HG03139 (cell line): ENCODE measurements at regions not wholly inside any gene's neighbourhood (a gene's known extent, or its start where the extent isn't known, plus 50 kb on each side); places are given as distances from the start of the nearest gene placed in this dataset.

Experiments
- ATAC-seq: cut with Tn5 transposase; IDR thresholded peaks from one replicate; pipeline ENCODE4 v1.9.1; 2021; ENCODE audit not compliant: unreplicated experiment

- ATAC-seq, result no peak
These were observed 1387.0 kb upstream of the TENM4 start for GRCh38 chr11:80827781-80828180.

- no peak for ATAC-seq
These were observed 1386.0 kb upstream of the TENM4 start for GRCh38 chr11:80826808-80827207.

DNA sequence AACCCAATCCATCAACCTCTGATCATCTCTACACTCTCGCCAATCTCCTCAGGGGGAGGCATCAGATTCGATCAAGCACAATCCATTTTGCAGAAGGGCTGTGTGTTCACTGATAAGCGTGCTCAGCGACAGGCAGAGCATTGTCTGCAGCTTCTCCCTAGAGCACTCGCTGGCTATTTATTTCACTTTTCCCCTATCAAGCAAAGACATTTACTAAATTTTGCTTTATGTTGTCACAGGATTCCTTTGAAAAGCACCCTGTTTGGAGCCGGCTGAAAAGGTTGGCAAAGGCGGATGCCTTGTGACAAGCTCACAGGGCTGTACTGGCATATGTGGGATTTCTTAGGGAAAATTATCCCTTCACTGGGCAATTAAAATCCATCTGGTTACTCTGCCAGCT, 1381.5 kb upstream of the TENM4 start:
- ATAC-seq, result no peak

GRCh38 chr11:80819271-80819670, 1378.4 kb upstream of the TENM4 start:
- ATAC-seq, result no peak

DNA sequence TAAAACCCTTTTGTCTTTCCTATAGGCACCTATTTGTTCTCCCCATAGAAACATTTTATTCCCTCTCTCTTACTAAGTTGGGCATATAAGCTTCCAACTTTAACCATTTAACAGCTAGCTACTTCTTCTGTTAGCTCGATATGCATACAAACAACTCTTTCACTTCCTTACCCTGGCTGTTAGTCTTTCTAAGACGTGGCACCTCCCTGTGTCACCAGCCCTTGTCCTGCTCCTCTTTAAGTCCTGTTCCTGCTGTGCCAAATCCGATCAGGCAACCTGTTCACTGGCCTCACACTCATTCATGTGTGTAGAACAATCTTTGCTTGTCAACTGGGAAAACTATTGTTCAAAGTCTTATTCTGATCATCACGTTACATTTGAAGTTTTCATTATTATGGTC, 1376.1 kb upstream of the TENM4 start:
- peak; percentile 43 for ATAC-seq

GRCh38 chr11:80816454-80816847, 1375.6 kb upstream of the TENM4 start:
- peak; percentile 27 for ATAC-seq

DNA sequence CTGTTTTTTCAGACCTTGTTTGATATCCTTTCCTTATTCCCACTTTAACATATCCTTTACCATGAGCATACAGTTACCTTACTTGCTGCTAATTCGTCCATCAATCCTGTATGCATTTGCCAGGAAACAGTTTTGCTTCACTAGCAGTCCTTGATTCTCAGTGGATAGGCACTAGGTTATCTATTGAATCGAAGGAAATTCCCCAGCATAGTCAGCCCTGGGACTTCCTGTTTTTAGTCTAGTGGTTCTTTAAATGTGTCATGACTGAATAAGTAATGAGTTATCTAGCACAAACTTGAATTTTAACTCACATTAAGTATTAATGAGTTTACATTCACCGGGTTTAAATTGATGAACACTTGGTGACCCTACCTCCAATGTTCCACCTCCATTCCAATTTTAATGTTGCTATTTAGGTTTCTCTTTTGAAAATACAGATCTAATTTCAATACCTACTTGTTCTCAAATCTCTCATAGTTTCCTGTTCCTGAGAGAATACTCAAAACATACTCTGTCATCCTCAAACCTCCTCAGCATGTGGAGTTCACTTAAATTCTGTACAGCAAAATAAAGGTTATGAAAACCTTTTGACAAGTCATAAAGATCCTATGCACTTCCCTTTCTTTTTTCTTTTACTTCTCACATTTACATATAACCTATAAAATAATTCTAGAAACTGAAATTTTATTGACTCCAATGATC, 1375.1 kb upstream of the TENM4 start:
- peak; percentile 91 for ATAC-seq

DNA sequence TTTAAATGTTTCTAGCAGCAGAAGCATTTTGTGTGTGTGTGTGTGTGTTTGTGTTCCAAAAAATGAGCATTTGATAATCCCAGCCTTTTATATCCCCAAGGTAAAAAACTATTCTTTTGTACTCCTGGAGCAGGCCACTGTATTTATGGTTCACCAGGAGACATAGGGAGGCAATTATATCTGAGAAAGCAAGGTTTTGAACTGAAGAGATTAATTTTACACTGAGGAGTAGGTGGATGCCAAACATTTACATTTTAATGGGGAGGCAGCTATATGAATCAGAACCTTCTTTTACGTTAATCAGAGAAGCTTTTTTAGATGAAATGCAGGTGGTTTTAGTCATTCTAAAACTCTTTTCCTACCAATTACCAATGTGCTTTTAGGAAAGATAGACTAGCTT, 1374.0 kb upstream of the TENM4 start:
- no peak for ATAC-seq

DNA sequence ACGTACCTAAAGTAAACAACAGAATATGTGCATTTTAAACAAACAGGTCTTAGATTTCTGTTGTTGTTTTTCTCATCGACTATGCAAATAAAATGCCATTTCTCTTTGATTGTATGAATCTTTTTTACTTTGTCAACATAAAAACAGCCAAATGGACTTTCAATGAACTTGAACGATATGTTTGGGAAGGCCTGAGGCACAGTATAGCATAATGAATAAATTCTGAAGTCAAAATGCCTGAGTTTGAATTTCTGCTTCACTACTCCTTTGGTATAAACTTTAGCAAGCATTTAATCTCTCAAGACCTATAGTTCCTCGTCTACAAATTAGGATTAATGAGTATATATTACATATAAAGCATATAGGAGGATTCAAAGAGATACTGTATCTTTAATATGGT, 1369.9 kb upstream of the TENM4 start:
- no peak for ATAC-seq

DNA sequence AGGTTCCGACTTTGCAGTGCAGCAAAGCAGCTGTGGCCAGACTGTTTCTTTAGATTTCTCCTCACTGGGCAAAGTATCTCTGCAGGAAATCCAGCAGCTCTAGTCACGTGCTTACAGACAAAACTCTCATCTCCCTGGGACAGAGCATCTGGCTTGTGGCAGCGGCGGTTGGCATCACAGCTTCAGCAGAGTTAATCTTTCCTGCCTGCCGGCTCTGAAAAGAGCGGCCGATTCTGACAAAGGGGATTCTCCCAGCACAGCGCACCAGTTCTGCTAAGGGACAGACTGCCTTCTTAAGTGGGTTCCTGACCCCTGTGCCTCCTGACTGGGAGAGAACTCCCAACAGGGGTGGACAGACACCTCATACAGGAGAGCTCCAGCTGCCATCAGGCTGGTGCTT, 1357.3 kb upstream of the TENM4 start:
- no peak for ATAC-seq

GRCh38 chr11:80783561-80783960, 1342.7 kb upstream of the TENM4 start:
- ATAC-seq, result no peak

DNA sequence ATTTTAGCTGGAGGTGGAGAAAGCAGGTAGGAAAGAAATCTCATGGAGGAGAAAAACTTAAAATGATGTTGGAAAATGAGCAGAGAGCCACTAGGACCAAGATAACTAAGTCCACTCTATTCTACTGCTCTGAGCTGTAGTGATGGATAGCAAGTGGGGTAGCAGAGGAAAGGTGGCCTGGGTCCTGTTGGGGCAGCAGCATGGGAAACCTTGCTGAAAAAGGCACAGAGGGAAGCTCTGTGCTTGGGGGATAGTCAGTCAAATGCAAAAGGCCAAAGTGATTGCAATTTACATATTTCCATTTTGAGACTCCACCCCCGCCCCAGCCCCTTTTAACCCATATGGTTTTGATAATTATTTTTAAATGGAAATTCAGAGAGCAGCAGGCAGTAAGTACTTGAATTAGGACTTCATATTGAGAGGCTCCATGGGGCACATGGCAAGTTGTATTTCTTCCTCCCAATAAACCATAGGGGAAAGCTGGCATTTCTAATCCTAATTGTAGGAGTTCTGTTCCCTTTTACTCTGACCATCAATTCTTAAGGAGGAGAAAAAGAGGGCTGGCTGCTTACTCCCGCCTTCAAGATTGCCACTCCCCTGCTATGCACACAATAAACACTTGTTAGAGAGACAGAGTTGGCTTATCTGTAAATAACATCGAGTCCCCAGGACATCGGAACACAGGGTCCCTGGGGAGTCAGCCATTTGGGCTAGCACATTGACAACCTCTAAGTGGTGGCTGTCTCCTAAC, 1341.5 kb upstream of the TENM4 start:
- no peak for ATAC-seq

- ATAC-seq, result no peak
These were observed 1339.2 kb upstream of the TENM4 start for GRCh38 chr11:80779905-80780605.

DNA sequence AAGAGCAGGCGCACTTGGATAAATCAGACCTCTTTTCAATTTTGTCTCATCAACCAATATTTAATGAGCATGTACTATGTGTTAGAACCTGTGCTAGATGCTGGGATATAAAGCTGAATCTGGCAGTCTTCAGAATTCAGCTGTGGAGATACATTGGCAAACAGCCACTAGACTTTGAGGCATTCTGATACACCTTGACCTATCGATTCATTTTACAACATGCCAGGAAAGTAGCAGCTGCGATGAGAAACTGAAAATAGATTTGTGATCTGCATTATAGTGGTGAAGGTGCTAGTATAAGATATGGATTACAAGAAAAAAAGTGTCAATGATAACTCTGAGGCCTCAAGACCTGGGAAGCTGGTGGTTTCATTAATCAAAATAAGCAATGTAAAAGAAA, 1338.1 kb upstream of the TENM4 start:
- no peak for ATAC-seq

- ATAC-seq, result no peak
These were observed 1337.6 kb upstream of the TENM4 start for GRCh38 chr11:80778432-80778831.

DNA sequence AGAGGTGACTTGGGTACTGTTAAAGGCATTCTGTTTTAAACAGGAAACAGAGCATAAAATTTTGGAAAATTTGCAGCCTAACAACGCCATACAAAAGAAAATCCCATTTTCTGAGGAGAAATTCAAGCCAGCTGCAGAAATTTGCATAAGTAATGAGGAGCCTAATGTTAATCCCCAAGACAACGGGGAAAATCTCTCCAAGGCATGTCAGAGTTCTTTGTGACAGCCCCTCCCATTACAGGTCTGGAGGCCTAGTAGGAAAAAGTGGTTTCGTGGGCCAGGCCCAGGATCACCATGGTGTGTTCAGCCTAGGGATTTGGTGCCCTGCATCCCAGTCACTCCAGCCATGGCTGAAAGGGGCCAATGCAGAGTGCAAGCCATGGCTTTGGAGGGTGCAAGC, 1333.1 kb upstream of the TENM4 start:
- ATAC-seq, result no peak

DNA sequence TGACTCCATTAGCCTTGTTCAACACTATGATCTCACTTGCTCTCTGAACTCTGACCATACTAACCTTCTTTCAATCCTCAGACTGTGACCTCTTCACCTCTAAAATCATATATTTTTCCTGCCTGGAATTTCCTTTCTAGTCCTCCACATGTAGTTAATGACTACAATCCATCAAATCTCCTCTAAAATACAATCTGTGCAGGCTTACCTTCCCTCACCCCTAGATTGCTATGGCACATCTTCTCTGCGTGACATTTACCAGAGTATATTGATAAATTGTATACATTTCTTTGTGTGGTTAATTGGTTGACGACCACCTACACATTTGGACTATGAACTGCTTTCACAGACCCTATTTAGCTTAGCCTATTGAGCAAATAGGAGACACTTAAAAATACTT, 1330.2 kb upstream of the TENM4 start:
- no peak for ATAC-seq

- ATAC-seq, result no peak
These were observed 1318.0 kb upstream of the TENM4 start for GRCh38 chr11:80758787-80759186.

DNA sequence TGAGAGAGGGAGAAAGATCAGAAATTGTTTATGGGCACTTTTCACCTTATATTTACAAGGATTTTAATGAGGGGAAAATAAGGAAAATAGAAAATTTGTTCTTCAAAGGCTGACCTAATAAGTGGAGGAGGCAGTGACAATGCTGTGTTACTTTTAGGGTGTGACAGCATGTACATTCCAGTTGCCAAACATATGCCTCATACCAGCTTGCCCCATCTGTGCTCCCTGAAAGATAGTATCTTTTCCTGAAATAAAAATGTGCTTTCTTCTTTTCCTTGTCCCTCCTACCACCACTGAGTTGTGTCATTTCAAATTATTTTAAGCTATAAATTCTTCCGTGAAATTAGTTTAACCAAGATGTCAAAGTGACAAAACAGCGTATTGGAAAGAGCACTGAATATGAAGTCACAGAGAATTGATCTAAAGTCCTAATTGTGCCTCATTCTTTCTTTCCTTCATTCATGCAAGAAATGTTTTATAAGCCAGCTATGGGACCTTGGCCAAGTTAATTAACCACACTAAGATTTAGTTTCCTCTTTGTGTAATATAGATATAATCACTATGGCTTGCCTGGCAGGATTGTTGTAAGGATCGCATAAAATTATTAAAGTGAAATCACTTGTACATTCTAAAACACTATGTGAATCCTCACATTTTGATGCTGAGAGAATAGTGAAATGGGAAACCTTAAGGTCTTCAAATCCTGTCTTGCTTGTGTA, 1307.5 kb upstream of the TENM4 start:
- no peak for ATAC-seq

DNA sequence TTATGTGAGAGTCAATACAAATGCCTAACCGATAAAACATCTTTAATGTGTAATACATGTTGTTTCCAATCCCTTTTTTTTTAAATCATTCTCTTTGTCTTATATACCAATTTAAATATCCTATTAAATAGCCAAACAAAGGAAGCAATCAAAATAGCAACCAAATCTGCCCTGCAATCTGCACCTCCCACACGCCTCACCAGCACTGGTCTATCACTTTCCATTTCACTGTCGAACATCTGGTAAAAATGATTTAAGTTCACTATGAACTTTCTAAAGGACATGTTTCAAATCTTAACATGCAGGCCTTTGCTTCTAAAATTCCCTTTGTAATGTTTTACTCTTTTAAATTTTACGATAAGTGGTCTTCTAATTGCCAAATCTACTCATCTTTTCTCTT, 1305.5 kb upstream of the TENM4 start:
- no peak for ATAC-seq

DNA sequence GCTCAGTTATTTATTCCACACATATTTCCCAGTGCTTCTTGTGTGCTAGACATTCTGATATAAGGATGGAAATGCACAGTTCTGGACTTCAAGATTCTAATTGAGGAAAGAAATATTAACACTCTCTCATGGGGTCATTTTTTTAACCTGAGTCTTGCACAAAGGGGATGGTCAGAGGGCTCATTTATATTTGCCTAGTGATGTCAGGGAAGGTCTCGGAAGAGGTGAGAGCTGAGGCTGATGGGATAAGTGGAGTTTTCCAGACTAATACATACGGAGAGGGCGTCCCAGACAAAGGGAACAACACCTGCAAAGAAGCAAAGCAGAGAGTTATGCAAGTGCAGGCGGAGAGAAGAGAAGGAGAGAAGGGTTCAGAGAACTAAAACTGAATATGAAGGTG, 1304.6 kb upstream of the TENM4 start:
- no peak for ATAC-seq

DNA sequence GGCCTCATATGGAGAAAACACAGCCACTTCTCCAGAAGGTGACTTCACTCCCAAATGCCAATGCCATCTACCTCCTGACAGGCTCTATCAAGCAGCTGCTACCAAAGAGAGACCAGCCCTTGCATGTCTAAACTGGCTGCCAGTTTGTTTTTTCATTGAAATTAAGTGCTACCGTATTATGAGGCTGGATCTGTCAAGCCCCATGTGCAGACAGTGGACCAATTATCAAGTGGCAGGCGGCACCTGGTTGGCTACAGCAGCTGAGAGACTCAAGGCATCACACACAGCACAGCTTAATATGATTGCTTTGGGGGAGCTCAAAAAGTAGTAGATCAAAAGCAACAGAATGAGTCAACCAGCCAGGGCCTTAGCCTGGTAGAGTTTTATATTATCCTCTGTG, 1293.0 kb upstream of the TENM4 start:
- ATAC-seq, result no peak
